CD14-positive monocyte (primary cell): ENCODE measurements at regions not wholly inside any gene's neighbourhood (a gene's known extent, or its start where the extent isn't known, plus 50 kb on each side); places are given as distances from the start of the nearest gene placed in this dataset.

Source experiments
- DNase-seq, 3 donors: peaks; one replicate each; pipeline ENCODE4 v3.0.0-alpha.2; 2011 to 2022
- H2AFZ ChIP-seq: 2 replicates; pipeline ENCODE4 v1.6.0; 2012; ENCODE audit warnings: mild to moderate bottlenecking, low read depth, low read length, inconsistent platforms; ENCODE audit not compliant: insufficient read depth, poor library complexity, severe bottlenecking
- H3K27ac ChIP-seq, 2 donors: 1 replicate in 1 of 2; 2 replicates in 1 of 2; pipeline ENCODE4 v1.5.1; 2012 to 2013; ENCODE audit warnings: low read length in 2 of 2, control low read depth in 1 of 2, inconsistent platforms in 1 of 2, low read depth in 1 of 2, mild to moderate bottlenecking in 1 of 2
- H3K27me3 ChIP-seq, 2 donors: one replicate each; pipeline versions ENCODE4 v1.6.0 to v1.6.1; 2011 to 2013; ENCODE audit warnings: low read length in 2 of 2; ENCODE audit not compliant: control insufficient read depth in 2 of 2, insufficient read depth in 2 of 2
- H3K36me3 ChIP-seq, 2 donors: replicated peaks in 1 of 2; 1 replicate in 1 of 2; 2 replicates in 1 of 2; pipeline versions ENCODE4 v1.5.1 to v1.6.1; 2012 to 2013; ENCODE audit warnings: low read length in 2 of 2, control low read depth in 1 of 2, inconsistent platforms in 1 of 2, mild to moderate bottlenecking in 1 of 2; ENCODE audit not compliant: insufficient read depth in 2 of 2, control insufficient read depth in 1 of 2
- H3K4me1 ChIP-seq, 2 donors: 1 replicate in 1 of 2; 2 replicates in 1 of 2; pipeline versions ENCODE4 v1.5.1 to v1.6.1; 2012 to 2013; ENCODE audit warnings: low read length in 2 of 2, control low read depth in 1 of 2, inconsistent platforms in 1 of 2, mild to moderate bottlenecking in 1 of 2, moderate library complexity in 1 of 2; ENCODE audit not compliant: insufficient read depth in 2 of 2, control insufficient read depth in 1 of 2
- H3K4me2 ChIP-seq: replicated peaks from 2 replicates; pipeline ENCODE3; 2012; ENCODE audit warnings: low read length, moderate library complexity, mild to moderate bottlenecking; ENCODE audit not compliant: poor library complexity, severe bottlenecking; ENCODE audit errors: extremely low read depth
- H3K4me3 ChIP-seq, 3 experiments: fragments of 200-600 bp in 1 of 3; sonication (generic) in 1 of 3; replicated peaks in 1 of 3; 1 replicate in 2 of 3; 2 replicates in 1 of 3; pipeline ENCODE4 v1.5.1; 2011 to 2013; ENCODE audit warnings: low read length in 3 of 3, mild to moderate bottlenecking in 3 of 3, control low read depth in 2 of 3, low read depth in 2 of 3, inconsistent platforms in 1 of 3, moderate library complexity in 1 of 3
- H3K79me2 ChIP-seq: 2 replicates; pipeline ENCODE4 v1.6.0; 2012; ENCODE audit warnings: mild to moderate bottlenecking, control low read depth, inconsistent platforms, low read length, moderate library complexity; ENCODE audit not compliant: insufficient read depth
- H3K9ac ChIP-seq: 2 replicates; pipeline ENCODE4 v1.6.0; 2017; ENCODE audit warnings: low read length, mild to moderate bottlenecking; ENCODE audit not compliant: insufficient read depth, poor library complexity, severe bottlenecking
- H3K9me3 ChIP-seq, 2 donors: replicated peaks in 1 of 2; 1 replicate in 1 of 2; 2 replicates in 1 of 2; pipeline versions ENCODE4 v1.5.1 to v1.6.1; 2012 to 2013; ENCODE audit warnings: low read length in 2 of 2, control low read depth in 1 of 2; ENCODE audit not compliant: control insufficient read depth in 1 of 2, insufficient read depth in 1 of 2
- H4K20me1 ChIP-seq: 2 replicates; pipeline ENCODE4 v1.6.0; 2012; ENCODE audit warnings: mild to moderate bottlenecking, low read length, control low read depth, moderate library complexity; ENCODE audit not compliant: insufficient read depth
- H3K27ac Mint-ChIP-seq, 7 donors: one replicate each; pipeline ENCODE4 v1.8.0; 2020; ENCODE audit warnings: mild to moderate bottlenecking in 7 of 7, mixed read lengths in 7 of 7, moderate library complexity in 6 of 7, inconsistent platforms in 2 of 7
- H3K27me3 Mint-ChIP-seq, 3 donors: one replicate each; pipeline ENCODE4 v1.8.0; 2021 to 2022; ENCODE audit warnings: low read depth in 3 of 3, mild to moderate bottlenecking in 3 of 3, mixed read lengths in 3 of 3, moderate library complexity in 3 of 3, inconsistent platforms in 1 of 3
- H3K36me3 Mint-ChIP-seq, 2 donors: one replicate each; pipeline ENCODE4 v1.8.0; 2020; ENCODE audit warnings: mixed read lengths in 2 of 2, inconsistent platforms in 1 of 2, mild to moderate bottlenecking in 1 of 2
- H3K4me1 Mint-ChIP-seq: one replicate; pipeline ENCODE4 v1.8.0; 2020; ENCODE audit warnings: mild to moderate bottlenecking, mixed read lengths
- H3K4me3 Mint-ChIP-seq, 2 donors: one replicate each; pipeline ENCODE4 v1.8.0; 2020; ENCODE audit warnings: mild to moderate bottlenecking in 2 of 2, mixed read lengths in 2 of 2, moderate library complexity in 1 of 2
- H3K9me3 Mint-ChIP-seq, 7 donors: one replicate each; pipeline ENCODE4 v1.8.0; 2020 to 2022; ENCODE audit warnings: mixed read lengths in 7 of 7, mild to moderate bottlenecking in 6 of 7, moderate library complexity in 6 of 7, inconsistent platforms in 2 of 7
- CTCF ChIP-seq: fragments of 200-600 bp; IDR thresholded peaks from one replicate; pipeline ENCODE4 v1.8.0; 2022; ENCODE audit warnings: antibody characterized with exemption, mild to moderate bottlenecking
- WGBS: methylation state at CpG from one replicate; pipeline ENCODE4 v1.1.5; 2013; ENCODE audit warnings: missing lambda C conversion rate; ENCODE audit not compliant: insufficient coverage; 5-methylcytosine and 5-hydroxymethylcytosine counted together
- intact Hi-C, 2 donors: fragments of 100-400 bp; cut with micrococcal nuclease; formaldehyde crosslinking; loops; one replicate each; pipeline versions ENCODE4 v1.15.0 to v1.15.1; 2023

- no peak overlapping the region for H3K27ac Mint-ChIP-seq
- H2AFZ ChIP-seq, result no peak overlapping the region
- H3K27me3 ChIP-seq, result no peaks in the 10 kb centered on the region
- peaks cover 0 to 2% (median 0%) of the 10 kb centered on the region in 7 donors for H3K9me3 Mint-ChIP-seq
- no peaks in the 10 kb centered on the region for H4K20me1 ChIP-seq
- no peak for DNase-seq
- H3K4me3 Mint-ChIP-seq, result no peak overlapping the region
- no peaks in the 10 kb centered on the region for H3K9me3 ChIP-seq
- no peaks in the 10 kb centered on the region for H3K36me3 Mint-ChIP-seq
- WGBS, result 62% methylated on average over 2 of the region's 5 CpGs
- H3K36me3 ChIP-seq, result no peaks in the 10 kb centered on the region
- intact Hi-C loops, result no loop called here
- H3K4me1 ChIP-seq, result no peaks in the 10 kb centered on the region
- no peak overlapping the region for H3K9ac ChIP-seq
- no peak overlapping the region for H3K27ac ChIP-seq
- TF ChIP-seq CTCF, result no peak
- H3K79me2 ChIP-seq, result no peaks in the 10 kb centered on the region
- H3K4me3 ChIP-seq, result no peak overlapping the region
- H3K4me2 ChIP-seq, result no peak overlapping the region
- H3K4me1 Mint-ChIP-seq, result peaks cover 4% of the 10 kb centered on the region
- H3K27me3 Mint-ChIP-seq, result peaks cover 0 to 2% (median 2%) of the 10 kb centered on the region in 3 donors
Measured at GRCh38 chr3:113129168-113129567, 82.2 kb upstream of the BOC start.

DNA sequence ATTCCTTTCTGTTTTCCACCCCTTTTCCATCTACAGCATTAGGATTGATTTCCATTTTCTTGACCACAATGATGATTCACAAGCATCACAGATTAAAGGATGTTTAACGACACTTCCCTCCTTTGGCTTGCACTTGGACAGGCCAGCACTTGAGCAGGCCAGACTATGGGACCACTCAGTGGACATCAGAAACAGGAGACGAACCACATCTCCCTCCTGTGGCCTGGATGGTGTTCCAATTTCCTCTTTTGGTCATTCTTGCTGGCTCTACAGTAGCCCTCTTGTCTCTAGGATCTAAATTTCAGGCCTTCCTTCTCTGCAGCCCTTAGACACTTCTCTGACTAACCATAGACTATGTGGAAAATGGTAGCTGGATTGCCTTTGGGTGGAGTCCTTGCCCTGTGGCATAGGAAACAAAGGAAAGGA is 78.8 kb upstream of the BOC start:
- Histone ChIP-seq H3K9me3 (no peaks in the 10 kb centered on the region), H4K20me1 (no peaks in the 10 kb centered on the region), H3K36me3 (no peaks in the 10 kb centered on the region), H3K4me3 (no peak overlapping the region), H3K9ac (no peak overlapping the region), H3K27ac (no peak overlapping the region), H3K4me1 (no peaks in the 10 kb centered on the region), H3K27me3 (no peaks in the 10 kb centered on the region), H3K4me2 (no peak overlapping the region), H3K79me2 (no peaks in the 10 kb centered on the region), H2AFZ (peak overlapping the region; percentile 23)
- H3K27me3 Mint-ChIP-seq, result peaks cover 0 to 2% (median 0%) of the 10 kb centered on the region in 3 donors
- H3K27ac Mint-ChIP-seq, result peak overlapping the region in 1 of 7 donors; percentile 1
- no peak overlapping the region for H3K4me3 Mint-ChIP-seq
- TF ChIP-seq CTCF, result no peak
- peaks cover 4% of the 10 kb centered on the region for H3K4me1 Mint-ChIP-seq
- 92% methylated on average over 2 of the region's 2 CpGs for WGBS
- intact Hi-C loops, result no loop called here
- peaks cover 0 to 2% (median 0%) of the 10 kb centered on the region in 7 donors for H3K9me3 Mint-ChIP-seq
- H3K36me3 Mint-ChIP-seq, result no peaks in the 10 kb centered on the region
- no peak for DNase-seq
